ENCODE measurements at regions not wholly inside any gene's neighbourhood (a gene's known extent, or its start where the extent isn't known, plus 50 kb on each side); places are given as distances from the start of the nearest gene placed in this dataset.

DNA sequence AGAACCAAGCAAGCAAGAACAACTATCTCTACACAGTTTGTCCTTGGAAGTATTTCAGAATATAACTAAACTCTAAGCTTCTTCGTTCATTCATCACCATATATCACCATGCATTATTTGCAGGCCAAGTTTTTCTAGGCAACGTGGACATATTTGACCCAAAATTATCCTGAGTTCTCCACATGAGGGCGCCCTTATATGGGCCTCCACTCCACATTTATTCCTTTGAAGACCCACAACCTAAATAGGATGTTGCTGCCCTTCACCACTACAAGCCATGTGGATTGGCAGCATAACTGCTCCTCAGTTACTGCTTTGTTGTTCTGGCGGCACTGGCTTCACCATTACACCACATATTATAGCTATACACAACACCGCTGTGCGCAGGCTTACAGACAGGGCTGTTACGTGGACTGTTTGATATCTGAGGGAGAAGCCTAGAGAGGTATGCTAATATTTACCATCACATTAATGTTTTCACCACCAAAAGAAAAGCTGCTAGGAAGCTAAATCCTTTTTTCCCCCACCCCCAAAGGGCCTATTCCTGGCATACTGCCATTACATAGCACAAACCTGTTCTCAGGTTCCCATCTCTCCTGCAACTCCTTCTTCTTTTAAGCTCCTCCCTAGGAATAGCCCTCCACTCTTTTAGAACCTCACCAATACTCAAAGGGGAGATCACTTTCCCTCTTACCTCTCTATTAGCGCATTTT, 411.7 kb downstream of the C6orf118 start:
- TF ChIP-seq, protein P1, sequence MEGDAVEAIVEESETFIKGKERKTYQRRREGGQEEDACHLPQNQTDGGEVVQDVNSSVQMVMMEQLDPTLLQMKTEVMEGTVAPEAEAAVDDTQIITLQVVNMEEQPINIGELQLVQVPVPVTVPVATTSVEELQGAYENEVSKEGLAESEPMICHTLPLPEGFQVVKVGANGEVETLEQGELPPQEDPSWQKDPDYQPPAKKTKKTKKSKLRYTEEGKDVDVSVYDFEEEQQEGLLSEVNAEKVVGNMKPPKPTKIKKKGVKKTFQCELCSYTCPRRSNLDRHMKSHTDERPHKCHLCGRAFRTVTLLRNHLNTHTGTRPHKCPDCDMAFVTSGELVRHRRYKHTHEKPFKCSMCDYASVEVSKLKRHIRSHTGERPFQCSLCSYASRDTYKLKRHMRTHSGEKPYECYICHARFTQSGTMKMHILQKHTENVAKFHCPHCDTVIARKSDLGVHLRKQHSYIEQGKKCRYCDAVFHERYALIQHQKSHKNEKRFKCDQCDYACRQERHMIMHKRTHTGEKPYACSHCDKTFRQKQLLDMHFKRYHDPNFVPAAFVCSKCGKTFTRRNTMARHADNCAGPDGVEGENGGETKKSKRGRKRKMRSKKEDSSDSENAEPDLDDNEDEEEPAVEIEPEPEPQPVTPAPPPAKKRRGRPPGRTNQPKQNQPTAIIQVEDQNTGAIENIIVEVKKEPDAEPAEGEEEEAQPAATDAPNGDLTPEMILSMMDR (IDR thresholded peaks at IDR 0.05), result no peak
- no peak for TF ChIP-seq POLR2A (IDR thresholded peaks at IDR 0.05)
